Cardiac muscle cell (in vitro differentiated cells and primary cell): ENCODE measurements at regions not wholly inside any gene's neighbourhood (a gene's known extent, or its start where the extent isn't known, plus 50 kb on each side); places are given as distances from the start of the nearest gene placed in this dataset.

Experiments
- DNase-seq, 2 donors: peaks; one replicate each; pipeline versions ENCODE4 v3.0.0 to v3.0.0-alpha.2; 2010 to 2017; ENCODE audit warnings: low read depth in 1 of 2, low spot score in 1 of 2
- H3K27ac ChIP-seq: fragments of 200-600 bp; sonication (generic); 2 replicates; pipeline ENCODE4 v1.5.1; 2016
- H3K27me3 ChIP-seq: fragments of 200-600 bp; sonication (generic); 2 replicates; pipeline ENCODE4 v1.6.0; 2016; ENCODE audit warnings: control low read depth
- H3K36me3 ChIP-seq: fragments of 200-600 bp; sonication (generic); 2 replicates; pipeline ENCODE4 v1.5.1; 2016; ENCODE audit warnings: control low read depth
- H3K4me1 ChIP-seq: fragments of 200-600 bp; sonication (generic); 2 replicates; pipeline ENCODE4 v1.8.1; 2017; ENCODE audit warnings: low read depth, mild to moderate bottlenecking, mixed run types
- H3K4me3 ChIP-seq: fragments of 200-600 bp; sonication (generic); 2 replicates; pipeline ENCODE4 v1.5.1; 2016; ENCODE audit warnings: mild to moderate bottlenecking
- H3K9me3 ChIP-seq: fragments of 200-600 bp; sonication (generic); 2 replicates; pipeline ENCODE4 v1.5.1; 2017; ENCODE audit warnings: low read depth, mild to moderate bottlenecking, control low read depth
- CTCF ChIP-seq: IDR thresholded peaks from 2 replicates; pipeline ENCODE4 v1.5.1; 2012; ENCODE audit warnings: low read depth, mild to moderate bottlenecking, low read length

DNA sequence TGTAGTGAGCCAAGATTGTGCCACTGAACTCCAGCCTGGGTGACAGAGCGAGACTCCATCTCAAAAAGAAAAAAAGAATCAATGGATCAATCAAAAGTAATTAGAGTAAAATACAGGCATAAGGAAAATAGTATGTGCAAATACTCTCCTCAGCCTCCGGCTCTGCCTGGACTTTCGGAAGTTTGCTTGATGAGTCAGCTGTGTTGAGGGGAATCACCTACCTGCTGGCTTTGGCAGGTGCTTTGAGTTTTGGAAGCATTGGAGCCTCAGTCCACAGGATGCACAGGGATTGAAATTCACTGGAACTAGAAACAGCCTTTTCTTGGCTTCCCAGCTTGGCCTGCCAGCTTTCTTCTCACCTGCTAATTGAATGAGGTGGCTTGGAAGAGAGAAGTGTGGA, 268.2 kb downstream of the PCNX1 start:
- Histone ChIP-seq H3K9me3 (no peaks in the 10 kb centered on the region), H3K4me3 (no peak overlapping the region), H3K4me1 (no peaks in the 10 kb centered on the region), H3K27ac (no peak overlapping the region), H3K36me3 (no peaks in the 10 kb centered on the region), H3K27me3 (peaks cover 25% of the 10 kb centered on the region)
- no peak for DNase-seq
- TF ChIP-seq CTCF, result no peak

GRCh38 chr14:71179066-71179465, 271.8 kb downstream of the PCNX1 start:
- H3K36me3 ChIP-seq, result no peaks in the 10 kb centered on the region

GRCh38 chr14:71180397-71180796, 273.1 kb downstream of the PCNX1 start:
- Histone ChIP-seq H3K4me3 (no peak overlapping the region), H3K36me3 (no peaks in the 10 kb centered on the region), H3K27me3 (peaks cover 22% of the 10 kb centered on the region), H3K4me1 (peaks cover 7% of the 10 kb centered on the region), H3K27ac (no peak overlapping the region), H3K9me3 (no peaks in the 10 kb centered on the region)
- no peak for DNase-seq
- TF ChIP-seq CTCF, result no peak

More at GRCh38 chr14:71179066-71179465, 271.8 kb downstream of the PCNX1 start:
- Histone ChIP-seq H3K27ac (no peak overlapping the region), H3K4me1 (peaks cover 5% of the 10 kb centered on the region), H3K4me3 (no peak overlapping the region), H3K9me3 (no peaks in the 10 kb centered on the region), H3K27me3 (peaks cover 25% of the 10 kb centered on the region)
- no peak for TF ChIP-seq CTCF
- DNase-seq, result no peak

DNA sequence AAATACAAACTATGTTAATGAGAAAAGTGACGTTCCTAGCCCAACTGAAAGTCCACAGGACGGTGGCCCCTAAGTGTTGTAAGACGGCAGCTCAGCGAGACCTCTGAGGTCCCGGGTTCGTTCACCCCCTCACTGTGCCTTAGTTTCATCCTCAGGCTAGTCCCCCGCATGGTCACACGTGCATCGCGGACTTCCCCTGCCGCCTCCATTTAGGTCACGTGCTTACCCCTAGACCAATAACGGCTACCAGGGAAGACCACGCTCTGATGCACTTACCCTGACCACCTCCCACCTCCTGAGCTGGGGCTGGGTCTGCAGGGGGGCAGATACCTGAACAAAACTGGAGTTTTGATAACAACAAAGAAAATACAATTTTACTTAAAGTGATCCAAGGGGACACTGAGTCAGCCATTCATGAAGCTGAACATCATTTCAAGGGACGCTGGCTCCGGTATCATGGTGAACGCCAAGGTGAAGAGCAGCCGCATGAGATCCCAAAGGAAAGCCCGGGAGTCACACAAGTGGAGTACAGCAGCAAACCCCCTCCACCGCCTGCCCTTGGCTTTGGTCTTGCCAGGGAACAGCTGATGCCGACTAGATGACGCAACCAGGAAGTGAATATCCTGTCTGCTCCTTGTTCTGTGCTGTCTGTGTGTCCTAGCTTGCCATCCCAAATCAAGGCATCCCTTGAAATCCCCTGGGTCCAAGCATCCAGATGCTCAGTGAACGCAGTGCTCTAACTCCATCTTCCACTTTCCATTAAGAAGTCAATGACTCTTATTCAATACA, 274.1 kb downstream of the PCNX1 start:
- H3K4me1 ChIP-seq, result peaks cover 7% of the 10 kb centered on the region
- H3K4me3 ChIP-seq, result no peak overlapping the region
- no peak overlapping the region for H3K27ac ChIP-seq
- no peak for TF ChIP-seq CTCF
- peak in 1 of 2 donors; percentile 49 for DNase-seq
- H3K9me3 ChIP-seq, result no peaks in the 10 kb centered on the region
- no peaks in the 10 kb centered on the region for H3K36me3 ChIP-seq
- peaks cover 20% of the 10 kb centered on the region for H3K27me3 ChIP-seq

DNA sequence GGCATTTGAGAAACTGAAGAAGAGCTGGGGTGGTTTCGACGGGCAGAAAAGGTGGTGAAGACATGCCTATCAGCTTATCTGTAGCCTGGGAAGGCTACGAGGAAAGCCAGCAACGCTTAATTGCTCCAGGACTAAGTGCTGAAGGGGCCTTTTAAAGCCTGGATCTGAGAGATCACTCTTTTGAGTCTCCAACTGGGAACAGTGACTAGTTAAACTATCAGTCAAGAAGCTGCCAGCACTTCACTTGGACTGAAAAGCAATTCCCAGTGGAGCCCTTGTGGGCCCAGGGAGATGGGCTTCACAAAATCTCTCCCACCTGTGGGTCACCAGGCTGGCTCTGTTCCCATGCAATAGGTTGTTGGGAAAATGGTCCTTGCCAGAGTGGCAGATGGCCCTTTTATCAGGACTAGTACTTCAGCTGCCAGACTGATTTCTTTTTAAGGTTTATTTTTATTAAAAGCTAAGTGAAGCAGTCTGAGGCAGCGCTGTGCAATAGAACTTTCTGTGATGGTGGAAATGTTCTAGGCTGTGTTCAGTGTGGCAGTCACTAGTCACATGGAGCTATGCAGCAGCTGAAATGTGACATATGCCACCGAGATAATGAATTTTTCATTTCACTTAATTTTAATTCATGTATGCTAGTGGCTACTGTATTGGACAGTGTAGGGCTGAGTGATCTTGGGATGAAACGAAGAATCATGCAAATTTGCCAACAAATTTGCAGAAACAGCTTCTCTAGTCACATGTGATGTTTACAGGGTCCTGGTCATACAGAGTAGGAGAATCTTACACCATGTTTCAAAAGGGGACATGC, 276.8 kb downstream of the PCNX1 start:
- Histone ChIP-seq H3K4me1 (peaks cover 15% of the 10 kb centered on the region), H3K36me3 (no peaks in the 10 kb centered on the region), H3K9me3 (no peaks in the 10 kb centered on the region), H3K27me3 (peaks cover 20% of the 10 kb centered on the region), H3K27ac (peak overlapping the region; percentile 33), H3K4me3 (no peak overlapping the region)
- DNase-seq, result peak in 1 of 2 donors; percentile 74
- no peak for TF ChIP-seq CTCF
